ENCODE measurements at regions not wholly inside any gene's neighbourhood (a gene's known extent, or its start where the extent isn't known, plus 50 kb on each side); places are given as distances from the start of the nearest gene placed in this dataset.
"Not testable (repeated sequence)": the region's sequence is repeated elsewhere in the genome, so short reads cannot be mapped to it uniquely, and the experiment has no call there.

DNA sequence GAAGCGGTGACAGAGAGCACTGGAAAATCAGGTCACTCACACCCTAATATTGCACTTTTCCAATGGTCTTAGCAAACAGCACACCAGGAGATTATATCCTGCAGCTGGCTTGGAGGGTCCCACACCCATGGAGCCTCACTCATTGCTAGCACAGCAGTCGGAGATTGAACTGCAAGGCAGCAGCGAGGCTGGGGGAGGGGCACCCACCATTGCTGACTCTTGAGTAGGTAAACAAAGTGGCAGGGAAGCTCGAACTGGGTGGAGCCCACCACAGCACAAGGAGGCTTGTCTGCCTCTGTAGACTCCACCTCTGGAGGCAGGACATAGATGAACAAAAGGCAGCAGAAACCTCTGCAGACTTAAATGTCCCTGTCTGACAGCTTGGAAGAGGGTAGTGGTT lies 1579.7 kb downstream of the REEP3 start:
- TF ChIP-seq YY1 (IDR thresholded peaks at IDR 0.05; ENCODE audit: insufficient read depth, insufficient read length); ZNF274 (IDR thresholded peaks at IDR 0.05; ENCODE audit: low read depth, low read length): not testable (repeated sequence)

Measured in NT2/D1 (cell line).